ENCODE measurements at regions not wholly inside any gene's neighbourhood (a gene's known extent, or its start where the extent isn't known, plus 50 kb on each side); places are given as distances from the start of the nearest gene placed in this dataset.

- H3K27me3 Mint-ChIP-seq (ENCODE audit: low read depth): no peaks in the 10 kb centered on the region
- TF ChIP-seq CTCF (IDR thresholded peaks at IDR 0.05; ENCODE audit: unreplicated experiment): no peak
- DNase-seq (ENCODE audit: low spot score in 2 of 2, unreplicated experiment in 2 of 2): no peak
- H3K36me3 Mint-ChIP-seq: no peaks in the 10 kb centered on the region
- no peak overlapping the region for H3K4me3 Mint-ChIP-seq
- H3K9me3 Mint-ChIP-seq: peaks cover 30% of the 10 kb centered on the region
- no peak overlapping the region for H3K27ac Mint-ChIP-seq
- no peaks in the 10 kb centered on the region for H3K4me1 Mint-ChIP-seq
Observed at GRCh38 chrX:21276736-21277433, 97.3 kb upstream of the CNKSR2 start.

DNA sequence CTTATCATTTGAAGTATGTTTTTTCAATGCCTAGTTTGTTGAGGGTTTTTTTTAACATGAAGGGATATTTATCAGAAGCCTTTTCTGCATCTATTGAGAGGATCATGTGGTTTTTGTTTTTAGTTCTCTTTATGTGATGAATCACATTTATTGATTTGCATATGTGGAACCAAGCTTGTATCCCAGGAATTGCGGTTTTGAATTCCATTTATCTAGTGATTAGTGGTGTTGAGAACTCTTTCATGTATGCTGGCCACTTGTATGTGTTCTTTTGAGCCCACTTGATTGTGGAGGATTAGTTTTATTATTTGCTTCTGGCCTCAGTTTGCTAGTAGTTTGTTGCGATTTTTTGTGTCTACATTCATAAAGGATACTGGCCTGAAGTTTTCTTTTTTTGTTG is 85.0 kb upstream of the CNKSR2 start:
- no peak for TF ChIP-seq CTCF (IDR thresholded peaks at IDR 0.05; ENCODE audit: unreplicated experiment)
- no peaks in the 10 kb centered on the region for H3K4me1 Mint-ChIP-seq
- no peak overlapping the region for H3K27ac Mint-ChIP-seq
- H3K27me3 Mint-ChIP-seq (ENCODE audit: low read depth): no peaks in the 10 kb centered on the region
- H3K9me3 Mint-ChIP-seq: peaks cover 10% of the 10 kb centered on the region
- DNase-seq (ENCODE audit: low spot score in 2 of 2, unreplicated experiment in 2 of 2): no peak
- H3K36me3 Mint-ChIP-seq: no peaks in the 10 kb centered on the region
- no peak overlapping the region for H3K4me3 Mint-ChIP-seq

DNA sequence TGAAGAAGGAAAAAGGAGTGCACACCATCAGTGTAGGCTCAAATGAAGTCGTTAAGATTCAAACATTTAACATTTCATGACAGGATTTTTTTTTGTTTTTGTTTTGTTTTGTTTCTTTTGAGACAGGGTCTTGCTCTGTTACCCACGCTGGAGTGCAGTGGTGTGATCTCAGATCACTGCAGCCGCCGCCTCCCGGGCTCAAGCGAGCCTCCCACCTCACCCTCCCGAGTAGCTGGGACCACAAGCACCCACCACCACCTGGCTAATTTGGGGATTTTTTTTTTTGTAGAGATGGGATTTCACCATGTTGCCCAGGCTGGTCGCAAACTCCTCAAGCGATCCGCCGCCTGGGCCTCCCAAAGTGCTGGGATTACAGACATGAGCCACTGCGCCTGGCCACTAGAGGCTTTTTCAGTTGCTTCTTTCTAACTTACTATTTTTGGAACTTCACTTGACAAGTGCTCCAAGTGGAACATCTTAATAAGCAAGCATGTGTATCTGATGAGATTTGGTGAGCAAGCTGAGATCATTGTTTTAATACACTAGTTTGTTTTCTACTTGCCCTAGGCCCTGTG is 78.9 kb upstream of the CNKSR2 start:
- DNase-seq (ENCODE audit: low spot score in 2 of 2, unreplicated experiment in 2 of 2): no peak
- Mint-ChIP-seq H3K9me3 (peaks cover 7% of the 10 kb centered on the region), H3K27ac (no peak overlapping the region), H3K4me3 (no peak overlapping the region), H3K36me3 (no peaks in the 10 kb centered on the region), H3K27me3 (ENCODE audit: low read depth) (no peaks in the 10 kb centered on the region), H3K4me1 (peaks cover 3% of the 10 kb centered on the region)
- TF ChIP-seq CTCF (IDR thresholded peaks at IDR 0.05; ENCODE audit: unreplicated experiment): no peak

- Mint-ChIP-seq H3K27ac (no peak overlapping the region), H3K36me3 (no peaks in the 10 kb centered on the region), H3K4me1 (no peaks in the 10 kb centered on the region), H3K9me3 (peaks cover 9% of the 10 kb centered on the region), H3K4me3 (no peak overlapping the region), H3K27me3 (ENCODE audit: low read depth) (no peaks in the 10 kb centered on the region)
- no peak for DNase-seq (ENCODE audit: low spot score in 2 of 2, unreplicated experiment in 2 of 2)
- TF ChIP-seq CTCF (IDR thresholded peaks at IDR 0.05; ENCODE audit: unreplicated experiment): no peak
Observed at GRCh38 chrX:21305799-21306336, 68.3 kb upstream of the CNKSR2 start.

DNA sequence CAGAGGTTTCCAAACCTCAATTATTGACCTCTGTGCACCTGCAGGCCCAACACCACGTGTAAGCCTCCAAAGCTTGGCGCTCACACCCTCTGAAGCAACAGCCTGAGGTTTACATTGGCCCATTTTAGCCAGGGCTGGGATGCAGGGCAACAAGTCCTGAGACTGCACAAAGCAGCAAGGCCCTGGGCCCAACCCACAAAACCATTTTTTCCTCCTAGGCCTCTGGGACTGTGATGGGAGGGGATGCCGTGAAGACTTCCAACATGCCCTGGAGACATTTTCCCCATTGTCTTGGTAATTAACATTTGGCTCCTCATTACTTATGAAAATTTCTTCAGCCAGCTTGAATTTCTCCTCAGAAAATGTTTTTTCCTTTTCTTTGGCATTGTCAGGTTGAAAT is 54.9 kb upstream of the CNKSR2 start:
- H3K27me3 Mint-ChIP-seq (ENCODE audit: low read depth): no peaks in the 10 kb centered on the region
- no peak overlapping the region for H3K27ac Mint-ChIP-seq
- no peak for TF ChIP-seq CTCF (IDR thresholded peaks at IDR 0.05; ENCODE audit: unreplicated experiment)
- no peak for DNase-seq (ENCODE audit: low spot score in 2 of 2, unreplicated experiment in 2 of 2)
- peaks cover 31% of the 10 kb centered on the region for H3K9me3 Mint-ChIP-seq
- H3K4me1 Mint-ChIP-seq: no peaks in the 10 kb centered on the region
- H3K36me3 Mint-ChIP-seq: no peaks in the 10 kb centered on the region
- no peak overlapping the region for H3K4me3 Mint-ChIP-seq
